ENCODE measurements at regions not wholly inside any gene's neighbourhood (a gene's known extent, or its start where the extent isn't known, plus 50 kb on each side); places are given as distances from the start of the nearest gene placed in this dataset.

GRCh38 chr5:99936911-99937310 lies 598.3 kb upstream of the FAM174A start:
- no peaks in the 10 kb centered on the region for H3K27me3 ChIP-seq (ENCODE audit: insufficient read depth, low read depth, severe bottlenecking)
- no peaks in the 10 kb centered on the region for H3K36me3 ChIP-seq
- no peak overlapping the region for H3K4me3 ChIP-seq (ENCODE audit: low read depth, low read length)
- H3K9me3 ChIP-seq (ENCODE audit: severe bottlenecking), result no peaks in the 10 kb centered on the region
- H3K27ac ChIP-seq, result no peak overlapping the region
- no peak for TF ChIP-seq CTCF (IDR thresholded peaks at IDR 0.05; ENCODE audit: low read depth, low read length)
- DNase-seq, result no peak

GRCh38 chr5:99929806-99930135 lies 605.4 kb upstream of the FAM174A start:
- no peak for TF ChIP-seq CTCF (IDR thresholded peaks at IDR 0.05; ENCODE audit: low read depth, low read length)
- no peak overlapping the region for H3K27ac ChIP-seq
- H3K4me3 ChIP-seq (ENCODE audit: low read depth, low read length), result no peak overlapping the region
- DNase-seq, result no peak
- H3K9me3 ChIP-seq (ENCODE audit: severe bottlenecking), result no peaks in the 10 kb centered on the region
- H3K36me3 ChIP-seq, result no peaks in the 10 kb centered on the region
- no peaks in the 10 kb centered on the region for H3K27me3 ChIP-seq (ENCODE audit: insufficient read depth, low read depth, severe bottlenecking)

GRCh38 chr5:99929067-99929805 lies 605.9 kb upstream of the FAM174A start:
- Histone ChIP-seq H3K36me3 (no peaks in the 10 kb centered on the region), H3K4me3 (ENCODE audit: low read depth, low read length) (no peak overlapping the region), H3K27me3 (ENCODE audit: insufficient read depth, low read depth, severe bottlenecking) (no peaks in the 10 kb centered on the region), H3K27ac (no peak overlapping the region), H3K9me3 (ENCODE audit: severe bottlenecking) (no peaks in the 10 kb centered on the region)
- DNase-seq, result no peak
- TF ChIP-seq CTCF (IDR thresholded peaks at IDR 0.05; ENCODE audit: low read depth, low read length), result no peak

- Histone ChIP-seq H3K4me3 (ENCODE audit: low read depth, low read length) (no peak overlapping the region), H3K36me3 (no peaks in the 10 kb centered on the region), H3K27ac (no peak overlapping the region), H3K9me3 (ENCODE audit: severe bottlenecking) (no peaks in the 10 kb centered on the region), H3K27me3 (ENCODE audit: insufficient read depth, low read depth, severe bottlenecking) (no peaks in the 10 kb centered on the region)
- TF ChIP-seq CTCF (IDR thresholded peaks at IDR 0.05; ENCODE audit: low read depth, low read length), result no peak
- DNase-seq, result no peak
Measured at GRCh38 chr5:99928490-99928889, 606.7 kb upstream of the FAM174A start.

- no peaks in the 10 kb centered on the region for H3K36me3 ChIP-seq
- TF ChIP-seq CTCF (IDR thresholded peaks at IDR 0.05; ENCODE audit: low read depth, low read length), result no peak
- no peaks in the 10 kb centered on the region for H3K9me3 ChIP-seq (ENCODE audit: severe bottlenecking)
- no peak for DNase-seq
- no peak overlapping the region for H3K27ac ChIP-seq
- H3K4me3 ChIP-seq (ENCODE audit: low read depth, low read length), result no peak overlapping the region
- no peaks in the 10 kb centered on the region for H3K27me3 ChIP-seq (ENCODE audit: insufficient read depth, low read depth, severe bottlenecking)
Measured at GRCh38 chr5:99926463-99926862, 608.7 kb upstream of the FAM174A start.

GRCh38 chr5:99922386-99922785 lies 612.8 kb upstream of the FAM174A start:
- DNase-seq, result no peak
- no peak for TF ChIP-seq CTCF (IDR thresholded peaks at IDR 0.05; ENCODE audit: low read depth, low read length)

More at GRCh38 chr5:99922386-99922785, 612.8 kb upstream of the FAM174A start:
- Histone ChIP-seq H3K27me3 (ENCODE audit: insufficient read depth, low read depth, severe bottlenecking) (no peaks in the 10 kb centered on the region), H3K9me3 (ENCODE audit: severe bottlenecking) (no peaks in the 10 kb centered on the region), H3K36me3 (no peaks in the 10 kb centered on the region), H3K4me3 (ENCODE audit: low read depth, low read length) (no peak overlapping the region), H3K27ac (no peak overlapping the region)

Measured in WERI-Rb-1 (cell line).